CD4-positive, alpha-beta T cell (primary cell): ENCODE measurements at regions not wholly inside any gene's neighbourhood (a gene's known extent, or its start where the extent isn't known, plus 50 kb on each side); places are given as distances from the start of the nearest gene placed in this dataset.

Experiments
- ATAC-seq: fragments of 200-7000 bp; cut with Tn5 transposase; one replicate; pipeline ENCODE4 v1.10.0; 2022; ENCODE audit warnings: mild to moderate bottlenecking; ENCODE audit not compliant: poor library complexity
- CTCF ChIA-PET: fragments of 350-600 bp; sonication (Branson Sonifier 250); formaldehyde crosslinking; loops from one replicate; lab custom pipeline; 2021; ENCODE audit warnings: antibody characterized with exemption, inconsistent platforms; lab: Charles Lee
- POLR2A ChIA-PET: fragments of 350-600 bp; sonication (Branson Sonifier 250); formaldehyde crosslinking; loops from one replicate; lab custom pipeline; 2021; ENCODE audit warnings: antibody characterized with exemption, inconsistent platforms; lab: Charles Lee
- DNase-seq, 14 experiments: peaks; one replicate each; pipeline ENCODE4 v3.0.0-alpha.2; 2013 to 2020; ENCODE audit warnings: mixed read lengths in 2 of 14
- H3K27ac ChIP-seq, 2 donors: one replicate each; pipeline versions ENCODE4 v1.5.1 to v1.7.0; 2013; ENCODE audit warnings: low read length in 2 of 2, low read depth in 1 of 2, mild to moderate bottlenecking in 1 of 2
- H3K27me3 ChIP-seq, 2 experiments: 1 replicate in 1 of 2; 2 replicates in 1 of 2; pipeline versions ENCODE4 v1.6.1 to v1.7.0; 2013; ENCODE audit warnings: low read length in 2 of 2, control low read depth in 1 of 2, mild to moderate bottlenecking in 1 of 2, moderate library complexity in 1 of 2; ENCODE audit not compliant: insufficient read depth in 2 of 2, control insufficient read depth in 1 of 2
- H3K36me3 ChIP-seq: one replicate; pipeline ENCODE4 v1.6.1; 2013; ENCODE audit warnings: low read length, control low read depth; ENCODE audit not compliant: insufficient read depth
- H3K4me1 ChIP-seq: one replicate; pipeline ENCODE4 v1.6.1; 2013; ENCODE audit warnings: low read length, control low read depth; ENCODE audit not compliant: insufficient read depth
- H3K4me3 ChIP-seq: one replicate; pipeline ENCODE4 v1.5.1; 2013; ENCODE audit warnings: mild to moderate bottlenecking, low read length, moderate library complexity
- H3K9me3 ChIP-seq, 2 experiments: 1 replicate in 1 of 2; 2 replicates in 1 of 2; pipeline versions ENCODE4 v1.6.1 to v1.7.0; 2013; ENCODE audit warnings: low read length in 2 of 2, mild to moderate bottlenecking in 2 of 2, control low read depth in 1 of 2, moderate library complexity in 1 of 2; ENCODE audit not compliant: control insufficient read depth in 1 of 2, insufficient read depth in 1 of 2
- H3K27ac Mint-ChIP-seq: one replicate; pipeline ENCODE4 v1.8.0; 2020; ENCODE audit warnings: mixed read lengths
- H3K27me3 Mint-ChIP-seq: one replicate; pipeline ENCODE4 v1.8.0; 2021; ENCODE audit warnings: mixed read lengths
- H3K36me3 Mint-ChIP-seq: one replicate; pipeline ENCODE4 v1.8.0; 2021; ENCODE audit warnings: low read depth, mixed read lengths
- H3K4me1 Mint-ChIP-seq: one replicate; pipeline ENCODE4 v1.8.0; 2021; ENCODE audit warnings: low read depth, mixed read lengths
- H3K4me3 Mint-ChIP-seq: one replicate; pipeline ENCODE4 v1.8.0; 2020; ENCODE audit warnings: mild to moderate bottlenecking, mixed read lengths
- H3K9me3 Mint-ChIP-seq: one replicate; pipeline ENCODE4 v1.8.0; 2020; ENCODE audit warnings: mixed read lengths
- CTCF ChIP-seq: fragments of 200-600 bp; IDR thresholded peaks from one replicate; pipeline ENCODE4 v1.8.0; 2022; ENCODE audit warnings: antibody characterized with exemption, mild to moderate bottlenecking
- intact Hi-C, 2 experiments: fragments of 100-400 bp; cut with DNase I in 1 of 2; cut with micrococcal nuclease in 1 of 2; formaldehyde crosslinking; loops; one replicate each; pipeline versions ENCODE4 v1.15.1 to v1.9.0; 2023 to 2025; cut with DNase I, micrococcal nuclease

GRCh38 chr18:40760251-40760650, 1194.8 kb upstream of the PIK3C3 start:
- POLR2A ChIA-PET: no interaction called here
- Mint-ChIP-seq H3K9me3 (peaks cover 6% of the 10 kb centered on the region), H3K36me3 (no peaks in the 10 kb centered on the region), H3K4me3 (no peak overlapping the region), H3K27me3 (no peaks in the 10 kb centered on the region), H3K4me1 (no peaks in the 10 kb centered on the region), H3K27ac (no peak overlapping the region)
- no peaks in the 10 kb centered on the region for H3K4me1 ChIP-seq
- no peaks in the 10 kb centered on the region for H3K27me3 ChIP-seq
- no peak for TF ChIP-seq CTCF
- DNase-seq: no peak
- CTCF ChIA-PET: no interaction called here
- H3K27ac ChIP-seq: no peak overlapping the region
- no peak overlapping the region for H3K4me3 ChIP-seq
- intact Hi-C loops: no loop called here
- H3K36me3 ChIP-seq: no peaks in the 10 kb centered on the region
- H3K9me3 ChIP-seq: no peaks in the 10 kb centered on the region
- ATAC-seq: no peak

GRCh38 chr18:40754477-40754876, 1200.6 kb upstream of the PIK3C3 start:
- peaks cover 10% of the 10 kb centered on the region for H3K9me3 Mint-ChIP-seq
- Histone ChIP-seq H3K36me3 (no peaks in the 10 kb centered on the region), H3K27me3 (no peaks in the 10 kb centered on the region), H3K4me3 (no peak overlapping the region), H3K9me3 (no peaks in the 10 kb centered on the region), H3K4me1 (no peaks in the 10 kb centered on the region), H3K27ac (no peak overlapping the region)
- no peaks in the 10 kb centered on the region for H3K27me3 Mint-ChIP-seq
- H3K27ac Mint-ChIP-seq: no peak overlapping the region
- DNase-seq (no peak), ATAC-seq (no peak)
- CTCF ChIA-PET: no interaction called here
- intact Hi-C loops: no loop called here
- POLR2A ChIA-PET: no interaction called here
- no peak for TF ChIP-seq CTCF
- no peaks in the 10 kb centered on the region for H3K4me1 Mint-ChIP-seq
- no peak overlapping the region for H3K4me3 Mint-ChIP-seq
- H3K36me3 Mint-ChIP-seq: no peaks in the 10 kb centered on the region

GRCh38 chr18:40752316-40752715, 1202.7 kb upstream of the PIK3C3 start:
- Histone ChIP-seq H3K27me3 (no peaks in the 10 kb centered on the region), H3K36me3 (no peaks in the 10 kb centered on the region), H3K4me3 (no peak overlapping the region), H3K9me3 (no peaks in the 10 kb centered on the region), H3K27ac (no peak overlapping the region), H3K4me1 (no peaks in the 10 kb centered on the region)
- Mint-ChIP-seq H3K9me3 (peaks cover 18% of the 10 kb centered on the region), H3K4me1 (no peaks in the 10 kb centered on the region), H3K36me3 (no peaks in the 10 kb centered on the region), H3K27me3 (no peaks in the 10 kb centered on the region), H3K27ac (no peak overlapping the region), H3K4me3 (no peak overlapping the region)
- ChIA-PET POLR2A (no interaction called here), CTCF (no interaction called here)
- ATAC-seq (no peak), DNase-seq (no peak)
- TF ChIP-seq CTCF: no peak
- intact Hi-C loops: no loop called here
